Stimulated activated CD4-positive, alpha-beta T cell treated with anti-CD3 and anti-CD28 coated beads, Interleukin-4, amount 100 ng/mL, for 48 hours (primary cell): ENCODE measurements at regions not wholly inside any gene's neighbourhood (a gene's known extent, or its start where the extent isn't known, plus 50 kb on each side); places are given as distances from the start of the nearest gene placed in this dataset.

Experiments
- DNase-seq, 2 donors: peaks; one replicate each; pipeline ENCODE4 v3.0.0-alpha.2; 2020; ENCODE audit warnings: low read depth in 2 of 2

GRCh38 chr22:48434868-48435250 is 1392.8 kb downstream of the BRD1 start:
- no peak for DNase-seq

DNA sequence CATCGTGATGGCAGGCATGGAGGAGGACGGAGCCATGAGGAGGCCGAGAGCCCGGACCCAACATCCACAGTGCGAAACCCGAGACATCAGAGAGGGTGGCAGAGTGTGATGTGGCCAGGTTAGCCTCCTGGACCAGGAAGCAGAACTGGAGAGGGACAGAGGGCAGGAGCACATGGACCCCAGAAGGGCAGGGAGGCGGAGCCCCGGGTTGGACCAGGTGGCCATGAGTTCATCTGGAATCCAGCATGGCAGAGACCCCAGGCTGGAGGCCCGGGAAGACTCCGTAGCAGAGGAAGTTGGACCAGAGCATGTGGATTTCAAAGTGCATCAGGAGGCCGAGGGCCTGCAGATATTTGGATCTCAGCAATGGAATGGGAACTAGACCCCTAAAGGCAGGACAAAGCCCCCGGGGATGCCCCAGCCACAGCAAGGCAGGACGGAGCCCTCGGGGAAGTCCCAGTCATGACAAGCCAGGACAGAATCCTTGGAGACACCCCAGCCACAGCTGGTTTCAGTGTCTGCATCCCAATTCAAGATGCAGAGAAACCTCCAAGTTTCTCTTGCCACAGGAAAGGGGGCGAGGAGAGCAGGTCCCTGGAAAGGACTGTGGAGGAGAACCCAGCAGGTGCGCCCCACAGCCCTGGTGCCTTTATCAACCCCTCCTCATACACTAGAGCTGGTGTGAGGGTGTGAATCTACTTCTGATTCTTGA is 1393.4 kb downstream of the BRD1 start:
- DNase-seq, result no peak

- no peak for DNase-seq
These were observed 1394.0 kb downstream of the BRD1 start for GRCh38 chr22:48433647-48434046.

DNA sequence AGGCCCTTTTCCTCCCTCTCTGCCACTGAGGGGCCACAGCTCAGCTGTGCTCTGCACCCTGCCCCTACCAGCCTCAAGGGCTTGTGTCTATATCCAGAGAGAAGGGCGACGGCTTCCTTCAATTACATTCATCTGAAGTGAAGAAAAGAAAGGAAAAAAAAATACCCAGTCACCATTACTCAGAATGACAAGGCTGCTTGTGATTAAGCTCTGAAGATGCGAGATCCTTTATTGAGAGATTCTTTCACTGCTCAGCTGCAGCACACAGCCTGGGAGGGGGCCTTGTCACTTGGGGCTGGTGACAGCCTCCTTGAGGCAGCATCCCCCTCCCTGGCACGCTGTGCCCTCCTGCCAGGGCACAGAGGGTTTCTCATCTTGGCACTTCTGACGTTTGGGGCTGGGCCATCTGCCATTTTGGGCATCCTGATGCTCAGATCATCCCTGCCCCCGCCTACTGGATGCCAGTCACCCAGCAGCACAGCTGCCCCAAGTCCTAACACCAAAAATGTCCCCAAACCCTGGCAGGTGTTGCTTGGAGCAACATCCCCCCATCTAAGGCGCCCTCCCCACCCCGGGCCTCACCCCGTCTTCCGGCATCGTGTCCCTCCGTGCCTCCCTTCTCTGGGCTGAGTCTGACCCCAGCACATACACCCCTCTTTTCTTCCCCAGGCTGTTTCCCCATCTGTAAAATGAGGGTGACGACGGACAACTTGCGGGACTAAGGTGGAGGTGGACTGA is 1394.7 kb downstream of the BRD1 start:
- no peak for DNase-seq

GRCh38 chr22:48431536-48432315 is 1395.9 kb downstream of the BRD1 start:
- no peak for DNase-seq

DNA sequence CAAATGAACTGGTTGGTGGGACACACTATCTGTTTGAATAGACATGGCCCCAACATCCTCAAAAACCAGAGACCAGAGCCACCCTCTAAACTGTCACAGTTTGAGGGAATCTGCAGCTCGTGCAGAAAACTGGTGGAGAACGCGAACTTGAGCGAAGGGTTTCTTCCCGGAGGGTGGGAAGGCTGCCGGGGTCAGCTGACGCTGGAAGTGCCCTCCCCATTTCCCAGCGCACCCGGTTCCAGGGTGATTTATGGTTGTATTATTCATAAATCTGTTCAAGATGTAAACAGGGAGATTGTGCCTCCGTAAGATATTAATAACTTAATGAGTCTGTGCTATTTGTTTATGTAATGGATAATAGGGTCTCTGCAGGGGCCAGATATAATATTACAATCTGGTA is 1396.7 kb downstream of the BRD1 start:
- no peak for DNase-seq

- no peak for DNase-seq
These were observed 1398.1 kb downstream of the BRD1 start for GRCh38 chr22:48429446-48430020.

DNA sequence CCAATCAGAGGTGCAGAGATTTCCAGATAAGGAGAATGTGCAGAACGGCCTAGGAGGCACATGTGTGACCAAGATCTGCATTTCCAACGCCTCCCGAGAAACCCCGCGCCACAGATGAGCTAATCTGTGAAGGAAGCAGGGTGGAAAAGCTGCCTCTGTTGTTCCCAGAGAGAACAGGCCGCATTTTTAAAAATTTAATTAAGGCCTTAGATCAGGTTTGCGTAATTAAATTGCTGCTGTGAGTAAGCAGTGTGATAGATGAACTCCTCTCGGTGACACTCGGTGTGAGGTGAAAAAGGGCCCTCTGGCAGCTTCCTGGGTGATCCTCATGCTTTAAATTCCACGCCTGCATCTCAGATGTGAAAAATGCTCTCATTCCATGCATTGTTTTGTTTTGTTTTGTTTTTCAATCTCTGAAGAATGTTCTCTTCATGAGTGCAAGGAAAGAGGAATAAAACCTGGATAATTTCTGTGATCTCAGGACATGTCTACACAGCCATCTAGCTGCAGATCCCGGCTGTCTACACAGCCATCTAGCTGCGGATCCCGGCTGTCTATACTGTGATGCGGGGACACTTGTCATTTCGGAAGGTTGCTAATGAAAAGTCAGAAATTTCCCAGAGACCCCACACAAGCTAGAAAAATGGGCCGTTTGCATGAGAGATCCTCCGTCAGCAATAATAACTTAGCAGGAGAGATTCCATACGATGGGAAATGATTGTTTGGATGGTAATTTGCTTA is 1398.9 kb downstream of the BRD1 start:
- no peak for DNase-seq

DNA sequence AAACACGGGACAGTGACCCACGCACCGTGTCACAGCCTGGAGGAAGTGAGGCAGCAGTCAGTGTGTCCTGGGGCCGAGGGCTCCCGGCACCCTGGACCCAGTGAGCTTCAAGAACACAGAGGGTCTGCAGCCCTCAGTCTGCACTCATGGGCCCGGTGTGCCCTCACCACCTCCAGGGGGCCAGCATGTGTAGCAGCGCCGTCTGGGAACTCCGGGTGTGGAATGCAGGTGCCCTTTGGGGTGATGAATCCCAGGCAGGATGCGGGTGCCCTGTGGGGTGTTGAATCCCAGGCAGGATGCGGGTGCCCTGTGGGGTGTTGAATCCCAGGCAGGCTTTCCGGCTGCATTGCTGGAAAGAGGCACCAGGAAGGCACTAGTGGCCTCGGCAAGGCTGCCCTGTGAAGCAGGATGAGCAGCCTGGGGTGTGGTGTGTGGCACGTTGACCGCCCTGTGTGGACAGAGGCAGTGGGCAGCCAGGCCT is 1399.9 kb downstream of the BRD1 start:
- DNase-seq, result no peak

GRCh38 chr22:48426466-48427380 is 1401.0 kb downstream of the BRD1 start:
- DNase-seq, result no peak

DNA sequence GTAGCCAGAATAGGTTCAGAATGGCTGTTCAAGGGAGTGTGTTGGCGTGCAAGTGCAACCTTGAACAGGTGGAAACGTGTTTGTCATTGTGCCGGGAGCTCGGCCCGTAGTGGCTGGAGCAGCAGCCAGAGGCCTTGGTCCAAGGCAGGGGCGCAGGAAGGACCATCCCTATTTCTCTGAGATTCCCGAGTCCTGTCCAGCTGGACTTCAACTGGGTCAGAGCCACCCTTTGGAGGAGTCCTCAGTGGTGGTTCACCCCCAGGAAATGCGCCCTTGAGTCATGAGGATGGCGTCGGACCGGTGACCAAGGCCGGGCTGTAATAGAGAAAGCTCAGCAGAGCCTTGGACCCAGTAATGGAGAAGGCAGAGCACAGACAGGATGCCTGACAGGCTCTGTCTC is 1402.0 kb downstream of the BRD1 start:
- no peak for DNase-seq

- DNase-seq, result no peak
These were observed 1402.6 kb downstream of the BRD1 start for GRCh38 chr22:48425091-48425506.

- DNase-seq, result no peak
These were observed 1403.0 kb downstream of the BRD1 start for GRCh38 chr22:48424661-48425060.

GRCh38 chr22:48424201-48424627 is 1403.5 kb downstream of the BRD1 start:
- DNase-seq, result no peak

- DNase-seq, result no peak
These were observed 1404.2 kb downstream of the BRD1 start for GRCh38 chr22:48423481-48423911.

DNA sequence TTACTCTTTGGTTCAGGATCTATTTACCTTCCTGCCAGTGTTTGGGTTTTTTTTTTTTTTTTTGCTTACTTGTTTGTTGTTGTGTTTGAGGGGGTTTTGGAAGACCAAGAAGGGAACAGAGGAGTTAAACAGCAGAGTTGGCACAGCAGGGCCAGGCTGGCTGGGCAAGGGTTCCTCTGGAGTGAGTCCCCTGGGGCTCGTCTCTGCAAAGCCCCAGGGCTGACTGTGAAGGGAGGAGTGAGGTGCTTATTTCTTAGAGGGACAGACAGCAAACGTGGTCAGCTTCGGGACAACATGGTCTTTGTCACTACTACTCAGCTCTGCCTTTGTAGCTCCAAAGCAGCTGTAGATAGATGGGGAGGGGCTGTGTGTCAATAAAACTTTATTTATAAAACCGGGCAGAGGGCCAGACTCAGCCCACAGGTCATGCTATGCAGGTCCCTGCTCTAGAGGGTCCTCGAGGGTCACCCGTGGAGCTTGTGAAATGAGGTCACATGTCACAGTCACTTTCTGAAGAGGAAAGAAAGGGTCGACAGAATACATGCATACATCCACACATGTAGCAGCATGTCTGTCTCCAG is 1404.7 kb downstream of the BRD1 start:
- no peak for DNase-seq

- DNase-seq, result no peak
These were observed 1408.8 kb downstream of the BRD1 start for GRCh38 chr22:48418831-48419230.

DNA sequence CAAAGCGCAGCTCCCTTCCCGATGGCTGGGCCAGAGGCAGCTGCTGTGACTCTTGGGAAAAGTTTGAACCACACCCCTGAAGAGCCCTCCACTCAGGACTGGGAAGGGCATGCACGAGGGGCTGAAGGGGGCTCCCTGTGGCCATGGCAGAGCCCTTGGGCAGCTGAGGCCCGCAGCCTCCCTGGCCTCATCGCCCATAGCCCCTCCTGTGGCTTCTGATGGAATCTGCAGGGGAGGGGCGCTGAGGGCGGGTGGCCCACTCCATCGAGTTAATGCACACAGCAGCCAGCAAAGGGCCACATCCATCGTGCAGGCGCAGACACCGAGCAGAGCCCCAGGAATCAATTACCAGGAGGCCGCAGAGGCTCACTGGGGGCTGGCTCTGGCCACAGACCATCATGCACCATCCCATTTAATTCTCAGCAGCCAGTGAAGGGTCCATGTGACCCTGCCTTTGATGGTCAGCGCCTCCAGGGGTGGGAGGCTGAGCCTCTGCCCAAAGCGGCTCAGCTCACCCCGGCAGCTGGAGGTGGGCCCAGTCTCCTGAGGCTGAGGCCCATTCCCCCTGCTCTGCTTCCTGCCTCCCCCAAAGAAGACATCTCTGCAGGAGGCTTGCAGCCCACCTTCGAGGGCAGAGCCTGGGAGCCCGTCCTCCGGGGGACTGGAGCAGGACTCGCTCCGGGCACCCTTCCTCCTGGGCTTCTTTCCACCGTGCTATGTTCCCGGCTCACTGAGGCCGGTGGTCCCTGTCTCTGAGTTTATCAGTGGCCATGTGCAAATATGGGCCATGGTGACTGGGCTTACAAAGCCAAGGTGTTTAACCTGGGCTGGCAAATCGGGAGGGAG is 1410.2 kb downstream of the BRD1 start:
- no peak for DNase-seq
